ENCODE measurements at regions not wholly inside any gene's neighbourhood (a gene's known extent, or its start where the extent isn't known, plus 50 kb on each side); places are given as distances from the start of the nearest gene placed in this dataset.

- DNase-seq (ENCODE audit: low spot score): no peak
These were observed 57.0 kb upstream of the PAK1 start for GRCh38 chr11:77530879-77531278.

GRCh38 chr11:77529685-77530084, 55.8 kb upstream of the PAK1 start:
- no peak for DNase-seq (ENCODE audit: low spot score)

GRCh38 chr11:77525455-77526091, 51.7 kb upstream of the PAK1 start:
- peak; percentile 85 for DNase-seq (ENCODE audit: low spot score)

- no peak for DNase-seq (ENCODE audit: low spot score)
These were observed 50.6 kb upstream of the PAK1 start for GRCh38 chr11:77524539-77524938.

- DNase-seq (ENCODE audit: low spot score): peak; percentile 16
These were observed 49.8 kb upstream of the PAK1 start for GRCh38 chr11:77523712-77524111.
